ENCODE measurements at regions not wholly inside any gene's neighbourhood (a gene's known extent, or its start where the extent isn't known, plus 50 kb on each side); places are given as distances from the start of the nearest gene placed in this dataset.

DNA sequence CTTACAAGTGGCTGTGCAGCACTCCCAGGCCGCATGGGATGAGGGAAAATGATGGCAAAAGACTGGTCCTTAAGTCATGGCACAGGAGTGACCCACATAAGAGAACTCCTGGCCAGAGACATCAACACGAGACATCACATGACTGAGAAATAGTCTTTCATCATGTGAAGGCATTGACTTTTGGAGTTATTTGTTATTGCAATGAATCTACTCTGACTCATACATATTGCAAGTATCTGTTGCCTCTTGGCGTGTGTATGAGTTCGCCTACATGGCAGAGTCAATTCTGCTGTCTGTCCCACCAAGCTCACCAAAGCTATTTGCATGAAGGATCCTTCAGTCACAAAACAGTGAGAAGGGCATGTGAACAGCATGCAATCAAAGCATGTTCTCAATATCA is 59.7 kb upstream of the HABP2 start:
- H2AFZ ChIP-seq (ENCODE audit: low read length): no peak overlapping the region
- TF ChIP-seq EZH2phosphoT487 (IDR thresholded peaks at IDR 0.05; ENCODE audit: borderline replicate concordance, low read depth, low read length): no peak
- TF ChIP-seq, protein P1, sequence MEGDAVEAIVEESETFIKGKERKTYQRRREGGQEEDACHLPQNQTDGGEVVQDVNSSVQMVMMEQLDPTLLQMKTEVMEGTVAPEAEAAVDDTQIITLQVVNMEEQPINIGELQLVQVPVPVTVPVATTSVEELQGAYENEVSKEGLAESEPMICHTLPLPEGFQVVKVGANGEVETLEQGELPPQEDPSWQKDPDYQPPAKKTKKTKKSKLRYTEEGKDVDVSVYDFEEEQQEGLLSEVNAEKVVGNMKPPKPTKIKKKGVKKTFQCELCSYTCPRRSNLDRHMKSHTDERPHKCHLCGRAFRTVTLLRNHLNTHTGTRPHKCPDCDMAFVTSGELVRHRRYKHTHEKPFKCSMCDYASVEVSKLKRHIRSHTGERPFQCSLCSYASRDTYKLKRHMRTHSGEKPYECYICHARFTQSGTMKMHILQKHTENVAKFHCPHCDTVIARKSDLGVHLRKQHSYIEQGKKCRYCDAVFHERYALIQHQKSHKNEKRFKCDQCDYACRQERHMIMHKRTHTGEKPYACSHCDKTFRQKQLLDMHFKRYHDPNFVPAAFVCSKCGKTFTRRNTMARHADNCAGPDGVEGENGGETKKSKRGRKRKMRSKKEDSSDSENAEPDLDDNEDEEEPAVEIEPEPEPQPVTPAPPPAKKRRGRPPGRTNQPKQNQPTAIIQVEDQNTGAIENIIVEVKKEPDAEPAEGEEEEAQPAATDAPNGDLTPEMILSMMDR (conservative IDR thresholded peaks at IDR 0.05; ENCODE audit: low read length): no peak
- no peaks in the 10 kb centered on the region for H3K36me3 ChIP-seq (ENCODE audit: insufficient read depth, low read length)
- no peak overlapping the region for H3K4me3 ChIP-seq (ENCODE audit: low read depth, low read length, poor library complexity, severe bottlenecking)
- BruUV-seq (replicated peaks): no TSS peak
- no peaks in the 10 kb centered on the region for H3K9me2 ChIP-seq (ENCODE audit: insufficient read depth, low read length)
- H3K4me2 ChIP-seq (ENCODE audit: low read length): no peak overlapping the region
- no peaks in the 10 kb centered on the region for H3K9me3 ChIP-seq (ENCODE audit: low read length)
- no peaks in the 10 kb centered on the region for H3K4me1 ChIP-seq (ENCODE audit: insufficient read depth, low read length, poor library complexity, severe bottlenecking)
- intact Hi-C loops (cut with micrococcal nuclease; ENCODE audit: unreplicated experiment): no loop called here
- CTCF ChIA-PET (ENCODE audit: unreplicated experiment): no interaction called here
- POLR2A ChIA-PET: no interaction called here
- no peak for DNase-seq (ENCODE audit: low spot score)
- H4K20me1 ChIP-seq (ENCODE audit: insufficient read depth, low read length): no peaks in the 10 kb centered on the region
- H3K27ac ChIP-seq (ENCODE audit: low read depth, low read length, poor library complexity, severe bottlenecking): no peak overlapping the region
- no peaks in the 10 kb centered on the region for H3K79me2 ChIP-seq (ENCODE audit: insufficient read depth, low read depth, low read length)

DNA sequence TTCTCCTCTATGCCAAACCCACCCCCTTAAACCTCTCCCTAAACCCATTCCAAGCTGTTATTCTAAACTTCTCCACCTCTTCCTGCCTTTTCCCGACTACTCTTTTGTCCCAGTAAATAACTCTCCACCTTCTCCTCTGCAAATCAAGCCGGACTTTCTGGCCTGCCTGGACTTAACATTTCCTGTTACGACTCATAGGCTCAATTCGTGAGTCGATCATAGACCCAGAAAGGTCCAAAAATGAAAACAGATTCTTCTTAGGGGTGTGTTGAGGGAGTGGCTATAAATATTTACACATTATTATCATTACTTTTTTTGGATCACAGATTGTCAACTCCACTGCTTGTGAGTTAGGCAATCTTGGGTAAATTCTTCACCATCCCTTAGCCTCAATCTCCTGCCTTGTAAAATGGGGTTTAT is 59.0 kb upstream of the HABP2 start:
- TF ChIP-seq, protein P1 (conservative IDR thresholded peaks at IDR 0.05; ENCODE audit: low read length): no peak
- no peak for TF ChIP-seq EZH2phosphoT487 (IDR thresholded peaks at IDR 0.05; ENCODE audit: borderline replicate concordance, low read depth, low read length)
- no peaks in the 10 kb centered on the region for H3K9me3 ChIP-seq (ENCODE audit: low read length)
- H3K4me1 ChIP-seq (ENCODE audit: insufficient read depth, low read length, poor library complexity, severe bottlenecking): no peaks in the 10 kb centered on the region
- H3K79me2 ChIP-seq (ENCODE audit: insufficient read depth, low read depth, low read length): no peaks in the 10 kb centered on the region
- no peak overlapping the region for H3K4me3 ChIP-seq (ENCODE audit: low read depth, low read length, poor library complexity, severe bottlenecking)
- no TSS peak for BruUV-seq (replicated peaks)
- ChIA-PET CTCF (ENCODE audit: unreplicated experiment) (no interaction called here), POLR2A (no interaction called here)
- DNase-seq (ENCODE audit: low spot score): no peak
- H3K27ac ChIP-seq (ENCODE audit: low read depth, low read length, poor library complexity, severe bottlenecking): no peak overlapping the region
- intact Hi-C loops (cut with micrococcal nuclease; ENCODE audit: unreplicated experiment): no loop called here
- no peaks in the 10 kb centered on the region for H3K9me2 ChIP-seq (ENCODE audit: insufficient read depth, low read length)
- H3K36me3 ChIP-seq (ENCODE audit: insufficient read depth, low read length): no peaks in the 10 kb centered on the region
- no peak overlapping the region for H2AFZ ChIP-seq (ENCODE audit: low read length)
- H4K20me1 ChIP-seq (ENCODE audit: insufficient read depth, low read length): no peaks in the 10 kb centered on the region
- no peak overlapping the region for H3K4me2 ChIP-seq (ENCODE audit: low read length)

DNA sequence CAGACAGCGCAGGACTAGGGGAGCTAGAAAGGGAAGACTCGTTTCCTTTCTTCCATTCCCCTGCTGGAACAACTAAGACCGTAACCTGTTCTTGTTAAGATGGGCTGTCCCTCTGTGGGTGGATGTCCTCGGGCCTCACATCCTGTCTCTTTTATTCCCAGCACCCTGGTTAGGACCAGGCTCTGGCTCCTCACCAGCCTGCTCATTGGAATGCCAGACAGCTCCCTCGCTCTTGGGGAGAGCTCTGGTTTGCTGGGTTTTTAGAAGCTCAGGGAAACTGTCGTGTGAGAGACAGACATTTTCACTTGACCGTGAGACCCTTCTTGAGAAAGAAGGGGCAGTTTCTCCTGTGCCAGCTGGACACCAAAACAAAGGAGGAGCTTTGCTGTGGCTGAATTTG is 58.1 kb upstream of the HABP2 start:
- no peaks in the 10 kb centered on the region for H3K9me3 ChIP-seq (ENCODE audit: low read length)
- POLR2A ChIA-PET: interaction anchor here (0.5 to 0.6 kb wide), 3 partner anchors 111 to 996 kb away, joined by 3 read pairs; no protein-coding TSS in a partner anchor
- H4K20me1 ChIP-seq (ENCODE audit: insufficient read depth, low read length): no peaks in the 10 kb centered on the region
- no peaks in the 10 kb centered on the region for H3K4me1 ChIP-seq (ENCODE audit: insufficient read depth, low read length, poor library complexity, severe bottlenecking)
- no peak overlapping the region for H2AFZ ChIP-seq (ENCODE audit: low read length)
- no peak overlapping the region for H3K27ac ChIP-seq (ENCODE audit: low read depth, low read length, poor library complexity, severe bottlenecking)
- no peaks in the 10 kb centered on the region for H3K36me3 ChIP-seq (ENCODE audit: insufficient read depth, low read length)
- CTCF ChIA-PET (ENCODE audit: unreplicated experiment): no interaction called here
- no peak overlapping the region for H3K4me3 ChIP-seq (ENCODE audit: low read depth, low read length, poor library complexity, severe bottlenecking)
- intact Hi-C loops (cut with micrococcal nuclease; ENCODE audit: unreplicated experiment): no loop called here
- no peak for DNase-seq (ENCODE audit: low spot score)
- no peak overlapping the region for H3K4me2 ChIP-seq (ENCODE audit: low read length)
- H3K9me2 ChIP-seq (ENCODE audit: insufficient read depth, low read length): no peaks in the 10 kb centered on the region
- TF ChIP-seq EZH2phosphoT487 (IDR thresholded peaks at IDR 0.05; ENCODE audit: borderline replicate concordance, low read depth, low read length): no peak
- TF ChIP-seq, protein P1 (conservative IDR thresholded peaks at IDR 0.05; ENCODE audit: low read length): no peak
- BruUV-seq (replicated peaks): no TSS peak
- H3K79me2 ChIP-seq (ENCODE audit: insufficient read depth, low read depth, low read length): no peaks in the 10 kb centered on the region
